ENCODE measurements at regions not wholly inside any gene's neighbourhood (a gene's known extent, or its start where the extent isn't known, plus 50 kb on each side); places are given as distances from the start of the nearest gene placed in this dataset.
"Not testable (repeated sequence)": the region's sequence is repeated elsewhere in the genome, so short reads cannot be mapped to it uniquely, and the experiment has no call there.

DNA sequence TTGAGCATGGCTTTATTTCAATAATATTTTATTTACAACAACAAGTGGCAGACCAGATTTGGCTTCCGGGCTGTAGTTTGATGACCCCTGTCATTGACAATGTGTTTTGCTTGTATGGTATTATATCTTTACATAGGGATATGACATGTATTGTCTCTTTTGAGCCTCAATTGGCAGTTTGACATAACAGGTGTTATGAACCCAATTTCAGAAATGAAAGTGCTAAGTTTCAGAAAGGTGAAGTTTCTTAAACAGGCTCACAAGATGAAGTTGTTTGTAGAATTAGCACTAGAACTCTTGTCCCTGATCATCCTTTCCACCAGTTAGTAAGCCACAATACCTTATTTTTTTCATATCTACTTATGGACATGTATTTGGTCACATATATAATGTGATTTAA lies 303.0 kb upstream of the GRIA1 start:
- no peak for DNase-seq (ENCODE audit: low read depth, low spot score)
- in situ Hi-C loops (cut with HindIII; ENCODE audit: low pct_unique_long_range_greater_than_20kb, low sequenced_read_pairs), result no loop called here

DNA sequence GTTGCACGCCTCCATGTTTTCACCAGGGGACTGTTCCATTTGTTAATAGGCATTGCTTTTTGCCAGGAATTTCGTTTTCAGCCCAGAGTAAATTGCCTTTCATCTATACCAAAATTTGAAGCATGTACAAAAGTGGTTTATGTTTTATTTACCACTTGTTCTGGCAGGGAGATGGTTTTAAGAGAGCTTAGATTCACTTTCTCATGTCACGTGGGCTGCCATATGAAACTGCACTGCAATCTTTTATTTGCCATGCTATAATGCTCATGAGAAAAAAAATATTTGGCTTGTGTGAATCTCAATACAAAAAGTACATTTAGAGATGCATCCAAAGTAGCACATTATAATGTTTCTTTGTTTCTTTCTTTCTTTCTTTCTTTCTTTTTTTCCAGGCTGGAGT lies 284.1 kb upstream of the GRIA1 start:
- DNase-seq (ENCODE audit: low read depth, low spot score), result no peak
- in situ Hi-C loops (cut with HindIII; ENCODE audit: low pct_unique_long_range_greater_than_20kb, low sequenced_read_pairs), result no loop called here

DNA sequence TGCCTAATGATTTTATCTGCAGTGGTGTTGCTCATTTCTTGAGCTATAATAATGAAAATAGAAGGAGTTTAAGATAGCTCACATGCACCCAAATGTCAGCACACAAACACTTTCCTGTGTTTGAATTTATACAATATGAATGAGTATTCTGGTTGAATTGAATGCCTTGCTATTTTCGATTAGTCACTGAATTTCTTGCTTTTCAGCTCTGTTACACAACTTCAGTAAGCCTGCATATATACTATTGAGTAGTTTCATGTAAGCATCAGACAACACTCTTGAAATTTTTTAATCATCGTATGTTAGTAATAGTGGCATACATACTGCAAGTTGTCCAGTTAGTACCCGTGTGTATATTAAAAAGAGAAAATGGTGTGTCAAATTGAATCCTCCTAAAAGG lies 281.5 kb upstream of the GRIA1 start:
- no peak for DNase-seq (ENCODE audit: low read depth, low spot score)
- in situ Hi-C loops (cut with HindIII; ENCODE audit: low pct_unique_long_range_greater_than_20kb, low sequenced_read_pairs), result no loop called here

DNA sequence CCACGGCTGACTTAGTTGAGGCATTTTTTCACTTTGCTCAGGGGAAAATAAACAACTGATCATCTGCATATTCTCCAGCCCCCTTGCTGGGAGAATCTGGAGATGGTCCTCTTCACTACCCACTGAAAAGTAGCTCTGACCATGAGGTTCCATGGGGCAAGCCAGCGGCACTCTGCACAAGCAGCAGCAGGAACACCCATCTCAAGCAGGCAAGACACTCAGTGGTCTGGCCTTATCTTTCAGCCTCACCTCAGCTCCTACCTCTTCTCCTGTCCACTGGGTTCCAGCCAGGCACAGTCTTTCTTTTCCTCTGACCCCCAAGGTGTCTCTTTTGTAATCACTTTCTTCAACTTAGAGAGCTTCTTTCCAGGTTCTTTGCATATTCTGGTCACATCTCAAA lies 280.8 kb upstream of the GRIA1 start:
- no peak for DNase-seq (ENCODE audit: low read depth, low spot score)
- in situ Hi-C loops (cut with HindIII; ENCODE audit: low pct_unique_long_range_greater_than_20kb, low sequenced_read_pairs), result no loop called here

DNA sequence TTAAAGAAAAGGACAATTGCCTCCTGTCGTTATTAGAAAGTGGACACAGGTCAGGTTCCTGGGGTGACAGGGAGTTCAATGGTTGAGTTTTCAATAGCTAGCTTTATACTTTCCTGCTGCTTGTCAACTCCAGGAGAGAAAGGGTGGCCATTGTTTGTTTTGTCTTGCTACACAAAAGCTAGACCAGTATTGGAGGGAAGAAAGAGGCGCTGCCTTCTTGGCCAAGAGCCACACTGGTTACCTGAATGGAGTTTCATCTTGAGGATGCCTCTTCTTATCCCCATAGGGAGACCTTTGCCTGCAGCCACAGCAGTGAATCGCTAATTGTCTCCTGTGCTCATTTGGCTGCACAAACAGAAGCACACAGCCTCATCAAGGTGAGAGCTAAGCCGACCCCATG lies 279.4 kb upstream of the GRIA1 start:
- no peak for DNase-seq (ENCODE audit: low read depth, low spot score)
- in situ Hi-C loops (cut with HindIII; ENCODE audit: low pct_unique_long_range_greater_than_20kb, low sequenced_read_pairs), result no loop called here

DNA sequence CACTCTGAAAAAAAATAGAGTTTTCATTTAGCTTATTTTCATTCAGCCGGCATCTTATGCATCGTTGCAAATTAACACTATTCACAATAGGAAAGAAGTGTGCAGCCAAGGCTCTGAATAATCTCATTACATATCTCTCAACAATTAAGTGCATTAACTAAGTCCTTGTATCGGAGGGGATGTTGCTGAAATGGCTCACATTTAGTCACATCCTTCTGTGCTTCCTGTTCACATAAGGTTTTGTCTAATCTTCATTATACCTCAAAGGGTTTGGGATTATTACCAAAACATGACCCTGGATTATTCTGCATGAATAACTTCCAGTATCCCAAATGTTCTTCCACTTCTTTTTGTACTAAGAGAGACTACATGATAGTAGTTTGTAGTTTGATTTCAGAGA lies 278.0 kb upstream of the GRIA1 start:
- no peak for DNase-seq (ENCODE audit: low read depth, low spot score)
- in situ Hi-C loops (cut with HindIII; ENCODE audit: low pct_unique_long_range_greater_than_20kb, low sequenced_read_pairs), result no loop called here

DNA sequence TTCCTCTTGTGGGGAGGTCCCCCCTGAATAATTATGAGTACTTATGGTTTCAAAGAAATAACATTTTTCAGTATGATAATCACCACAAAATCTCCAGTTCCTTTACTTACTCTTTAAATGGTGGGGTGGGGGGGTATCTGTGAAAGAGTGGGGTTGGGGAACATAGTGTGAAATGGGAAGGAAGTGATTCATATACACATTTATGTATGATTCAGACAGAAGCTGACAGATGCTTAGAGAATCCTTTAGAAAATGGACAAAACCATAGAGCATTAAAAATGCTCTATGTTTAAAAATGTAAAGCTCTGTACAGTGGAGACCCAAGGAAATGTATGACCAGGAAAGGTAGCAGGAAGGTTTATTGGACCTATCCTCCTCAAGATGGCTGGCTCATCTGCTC lies 267.5 kb upstream of the GRIA1 start:
- in situ Hi-C loops (cut with HindIII; ENCODE audit: low pct_unique_long_range_greater_than_20kb, low sequenced_read_pairs), result no loop called here
- DNase-seq (ENCODE audit: low read depth, low spot score), result no peak

DNA sequence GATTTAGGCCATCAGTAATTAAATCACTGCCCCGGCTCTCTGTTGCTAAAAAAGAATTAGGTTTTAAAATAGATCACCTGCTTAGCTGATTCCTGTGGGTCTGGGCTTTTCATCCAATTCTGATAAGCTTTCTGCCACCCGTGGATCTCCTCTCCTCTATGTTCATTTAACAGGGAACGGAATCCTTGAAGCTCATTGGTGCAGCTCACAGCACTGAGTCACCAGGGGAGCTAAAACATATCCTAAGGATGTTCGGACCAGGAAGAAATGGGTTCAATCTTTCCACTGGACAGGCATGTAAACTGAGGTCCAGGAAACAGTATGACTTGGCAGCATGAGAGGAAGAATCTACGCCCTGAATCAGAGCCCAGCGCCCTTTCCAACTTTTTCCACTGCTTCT lies 267.1 kb upstream of the GRIA1 start:
- DNase-seq (ENCODE audit: low read depth, low spot score), result no peak
- in situ Hi-C loops (cut with HindIII; ENCODE audit: low pct_unique_long_range_greater_than_20kb, low sequenced_read_pairs), result no loop called here

DNA sequence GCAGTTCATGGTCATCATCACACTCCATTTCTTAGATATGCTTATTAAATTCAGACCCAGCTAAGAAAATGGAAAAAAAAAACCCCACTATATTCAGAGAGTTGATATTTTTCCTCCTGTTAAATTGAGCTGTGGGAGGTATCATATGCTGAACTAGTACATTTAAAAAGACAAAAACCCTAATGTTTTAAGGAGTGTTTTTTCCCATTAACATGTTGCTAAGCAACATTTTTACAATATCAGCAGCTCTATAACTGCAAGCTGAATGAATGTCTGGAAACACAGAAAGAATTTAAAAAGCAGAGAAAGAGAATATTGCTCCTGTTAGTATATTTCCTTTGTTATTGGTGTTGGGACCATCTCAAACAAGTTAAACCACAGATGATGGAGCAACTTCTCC lies 265.8 kb upstream of the GRIA1 start:
- no peak for DNase-seq (ENCODE audit: low read depth, low spot score)
- in situ Hi-C loops (cut with HindIII; ENCODE audit: low pct_unique_long_range_greater_than_20kb, low sequenced_read_pairs), result no loop called here

DNA sequence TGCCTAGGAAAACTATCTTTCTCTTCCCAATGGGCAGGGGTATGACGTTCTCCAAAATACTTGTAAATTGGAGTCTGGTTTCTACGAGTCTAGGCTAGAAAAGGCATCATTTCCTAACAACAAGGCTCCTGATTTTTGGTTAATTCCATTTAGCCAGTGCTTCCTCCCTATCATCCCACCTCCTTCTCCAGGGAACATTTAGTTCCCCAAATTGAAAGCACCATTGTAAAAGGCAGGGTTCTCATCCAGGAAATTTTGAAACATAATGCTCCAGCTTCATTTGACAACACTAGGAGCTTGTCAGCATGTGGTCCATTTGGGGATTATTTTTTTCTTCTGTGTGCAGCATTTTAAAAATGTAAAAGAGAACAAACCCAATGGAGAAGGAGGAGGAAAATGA lies 256.5 kb upstream of the GRIA1 start:
- DNase-seq (ENCODE audit: low read depth, low spot score), result no peak
- in situ Hi-C loops (cut with HindIII; ENCODE audit: low pct_unique_long_range_greater_than_20kb, low sequenced_read_pairs), result no loop called here

DNA sequence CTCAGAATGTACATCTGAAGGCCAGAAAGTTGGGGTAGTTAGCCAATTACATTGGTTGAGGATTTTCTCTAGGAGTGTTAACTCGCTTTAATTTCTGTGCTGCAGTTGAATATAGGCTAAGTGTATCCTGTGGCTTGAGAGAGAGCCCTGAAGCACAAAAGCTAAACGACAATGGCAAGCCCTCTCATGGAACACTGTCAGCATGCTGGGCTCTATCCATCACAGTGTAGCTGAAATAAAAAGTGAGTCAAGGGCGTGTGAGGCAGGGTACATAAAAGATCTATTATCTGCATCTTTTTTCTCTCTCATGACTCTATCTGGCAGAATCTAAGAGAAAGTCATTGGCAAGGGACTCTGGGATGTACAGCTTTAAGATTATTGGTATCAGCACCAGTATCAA lies 254.2 kb upstream of the GRIA1 start:
- in situ Hi-C loops (cut with HindIII; ENCODE audit: low pct_unique_long_range_greater_than_20kb, low sequenced_read_pairs), result no loop called here
- no peak for DNase-seq (ENCODE audit: low read depth, low spot score)

DNA sequence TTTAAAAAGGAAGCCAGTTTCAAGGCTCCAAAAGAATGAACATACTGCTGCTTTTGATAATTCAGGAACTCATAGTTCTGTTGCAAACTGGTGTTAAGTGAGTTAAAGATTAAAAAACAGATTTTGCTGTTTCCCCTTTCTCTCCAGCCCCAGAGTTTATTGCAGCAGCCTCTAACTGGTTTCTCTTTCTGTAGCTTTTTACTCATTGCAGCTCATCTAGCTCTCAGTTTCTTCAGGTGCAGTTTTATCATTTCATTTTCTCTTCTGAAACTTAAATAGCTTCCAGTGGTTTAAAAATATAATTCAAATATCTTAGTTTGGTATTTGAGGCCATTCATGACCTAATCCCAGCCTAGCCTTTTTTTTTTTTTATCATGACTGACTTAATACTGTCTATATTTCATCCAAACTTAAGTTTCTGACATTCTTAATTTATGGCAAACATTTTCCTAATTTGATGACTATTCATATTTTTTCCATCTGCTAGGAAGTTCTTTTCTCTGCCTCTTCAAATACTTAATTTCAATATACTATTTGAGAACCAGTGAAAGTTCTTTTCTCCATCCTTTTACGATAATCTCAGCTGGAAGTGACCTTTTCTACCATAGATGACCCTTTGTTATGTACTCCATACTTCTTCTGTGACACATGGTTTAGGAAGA lies 252.7 kb upstream of the GRIA1 start:
- DNase-seq (ENCODE audit: low read depth, low spot score), result no peak
- in situ Hi-C loops (cut with HindIII; ENCODE audit: low pct_unique_long_range_greater_than_20kb, low sequenced_read_pairs), result no loop called here

DNA sequence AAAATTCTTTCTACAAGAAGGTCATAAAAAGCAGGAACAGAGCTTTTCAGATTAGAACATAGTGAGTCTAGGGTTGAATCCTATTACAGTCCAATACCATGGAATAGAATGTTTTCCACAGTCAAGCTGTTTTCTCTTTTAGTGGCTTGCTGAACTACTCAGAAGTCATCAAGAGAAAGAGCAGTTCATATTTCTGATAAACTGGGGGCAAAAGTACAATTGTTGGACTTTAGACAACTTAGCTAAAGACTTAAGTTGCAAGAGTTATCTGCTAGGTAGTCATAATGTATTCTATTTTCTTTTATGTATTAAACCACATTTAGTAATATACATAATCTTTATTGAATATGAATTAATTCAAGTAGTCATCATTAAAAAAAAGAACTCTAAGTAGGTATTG lies 233.1 kb upstream of the GRIA1 start:
- no peak for DNase-seq (ENCODE audit: low read depth, low spot score)
- in situ Hi-C loops (cut with HindIII; ENCODE audit: low pct_unique_long_range_greater_than_20kb, low sequenced_read_pairs), result no loop called here

DNA sequence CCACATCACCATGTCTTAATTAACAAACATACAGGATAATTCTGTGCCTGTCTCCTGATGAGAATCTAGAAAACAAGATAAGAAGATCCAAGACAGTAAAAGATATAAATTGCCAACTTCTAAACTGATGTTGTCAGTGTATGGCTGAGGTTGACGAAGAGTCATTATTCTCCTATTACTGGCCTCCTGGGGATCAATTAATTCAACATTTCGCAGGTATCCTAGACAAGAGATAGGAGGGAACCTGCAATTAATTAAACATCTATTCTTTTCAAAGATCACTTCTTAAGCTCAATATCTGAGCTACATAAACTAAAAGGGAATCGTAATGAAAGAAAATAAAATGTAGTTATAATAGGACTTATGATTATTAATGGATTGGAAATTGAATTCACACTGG lies 232.0 kb upstream of the GRIA1 start:
- DNase-seq (ENCODE audit: low read depth, low spot score), result no peak
- in situ Hi-C loops (cut with HindIII; ENCODE audit: low pct_unique_long_range_greater_than_20kb, low sequenced_read_pairs), result no loop called here

DNA sequence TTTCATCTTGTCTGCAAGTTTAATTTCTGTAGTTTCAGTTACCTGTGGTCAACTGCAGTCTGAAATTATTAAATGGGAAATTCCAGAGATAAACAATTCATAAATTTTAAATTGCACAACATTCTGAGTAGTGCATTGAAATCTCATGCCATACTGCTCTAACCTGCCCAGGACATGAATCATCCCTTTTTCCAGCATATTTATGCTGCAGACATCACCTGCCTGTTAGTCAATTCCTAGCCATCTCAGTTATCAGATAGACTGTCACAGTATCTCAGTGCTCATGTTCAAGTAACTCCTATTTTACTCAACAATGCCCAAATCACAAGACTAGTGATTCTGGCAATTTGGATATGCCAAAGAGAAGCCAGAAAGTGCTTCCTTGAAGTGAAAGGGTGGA lies 223.0 kb upstream of the GRIA1 start:
- in situ Hi-C loops (cut with HindIII; ENCODE audit: low pct_unique_long_range_greater_than_20kb, low sequenced_read_pairs), result no loop called here
- no peak for DNase-seq (ENCODE audit: low read depth, low spot score)

DNA sequence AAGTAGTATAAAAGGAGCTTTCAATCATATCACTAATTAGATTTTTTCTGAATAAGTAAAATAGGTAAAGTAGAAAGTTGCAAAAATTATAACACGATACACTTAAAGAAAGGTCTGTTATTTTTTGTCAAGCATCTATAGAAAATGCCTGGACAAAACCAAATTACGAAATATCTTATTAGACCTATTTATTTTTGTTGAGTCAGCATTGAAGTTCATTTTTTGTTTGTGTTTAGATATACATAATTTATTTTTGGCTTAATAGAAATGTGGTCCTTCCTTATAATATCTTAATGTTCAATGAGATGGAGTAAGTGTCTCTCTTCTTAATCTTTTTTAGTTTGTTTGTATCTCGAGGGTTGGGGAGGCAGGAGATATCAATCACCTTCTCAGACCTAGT lies 214.8 kb upstream of the GRIA1 start:
- in situ Hi-C loops (cut with HindIII; ENCODE audit: low pct_unique_long_range_greater_than_20kb, low sequenced_read_pairs), result no loop called here

DNA sequence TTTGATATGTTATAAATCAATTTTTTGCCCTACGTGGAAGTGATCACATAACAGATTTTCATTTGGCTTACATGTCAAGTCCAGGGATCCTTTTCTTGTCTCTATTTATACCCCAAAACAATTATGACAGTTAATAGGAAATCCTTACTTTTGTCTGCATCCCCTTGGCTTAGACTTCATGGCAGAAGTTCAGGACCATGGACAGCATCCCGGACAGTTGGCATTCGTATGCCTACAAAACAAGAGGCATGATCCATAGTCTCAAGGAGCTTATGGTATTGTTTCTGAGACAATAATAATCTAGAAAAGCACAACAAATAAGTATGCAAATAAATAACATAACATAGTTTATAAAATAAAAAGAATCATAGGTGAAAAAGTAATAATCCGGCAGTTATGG lies 214.3 kb upstream of the GRIA1 start:
- DNase-seq (ENCODE audit: low read depth, low spot score), result no peak
- in situ Hi-C loops (cut with HindIII; ENCODE audit: low pct_unique_long_range_greater_than_20kb, low sequenced_read_pairs), result no loop called here

More for the DNA sequence above, 214.8 kb upstream of the GRIA1 start:
- DNase-seq (ENCODE audit: low read depth, low spot score), result no peak

DNA sequence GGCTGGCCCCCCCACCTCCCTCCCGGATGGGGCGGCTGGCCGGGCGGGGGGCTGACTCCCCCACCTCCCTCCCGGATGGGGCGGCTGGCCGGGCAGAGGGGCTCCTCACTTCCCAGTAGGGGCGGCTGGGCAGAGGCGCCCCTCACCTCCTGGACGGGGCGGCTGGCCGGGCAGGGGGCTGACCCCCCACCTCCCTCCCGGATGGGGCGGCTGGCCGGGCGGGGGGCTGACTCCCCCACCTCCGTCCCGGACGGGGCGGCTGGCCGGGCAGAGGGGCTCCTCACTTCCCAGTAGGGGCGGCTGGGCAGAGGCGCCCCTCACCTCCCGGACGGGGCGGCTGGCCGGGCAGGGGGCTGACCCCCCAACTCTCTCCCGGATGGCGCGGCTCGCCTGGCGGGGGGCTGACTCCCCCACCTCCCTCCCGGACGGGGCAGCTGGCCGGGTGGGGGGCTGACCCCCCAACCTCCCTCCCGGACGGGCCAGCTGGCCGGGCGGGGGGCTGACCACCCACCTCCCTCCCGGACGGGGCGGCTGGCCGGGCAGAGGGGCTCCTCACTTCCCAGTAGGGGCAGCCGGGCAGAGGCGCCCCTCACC lies 194.1 kb upstream of the GRIA1 start:
- in situ Hi-C loops (cut with HindIII; ENCODE audit: low pct_unique_long_range_greater_than_20kb, low sequenced_read_pairs); DNase-seq (ENCODE audit: low read depth, low spot score): not testable (repeated sequence)

DNA sequence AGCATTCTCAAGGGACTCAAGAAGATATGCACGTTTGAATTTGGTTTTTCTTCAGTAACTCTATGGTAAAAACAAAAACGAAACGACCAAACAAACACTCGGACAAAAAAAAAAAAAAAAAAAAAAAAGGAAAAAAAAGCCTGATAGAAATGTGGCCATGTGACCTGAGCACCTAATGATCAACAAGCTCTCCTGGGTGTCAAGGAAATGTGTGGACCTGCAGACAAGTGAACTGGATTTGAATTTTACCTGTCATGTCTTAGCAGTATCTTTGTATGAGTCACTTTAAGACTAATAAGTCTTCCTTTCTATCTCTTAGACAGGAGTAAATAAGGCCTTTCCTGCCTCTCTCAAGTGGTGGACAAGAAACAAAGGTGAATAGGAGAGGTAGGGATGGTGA lies 190.6 kb upstream of the GRIA1 start:
- in situ Hi-C loops (cut with HindIII; ENCODE audit: low pct_unique_long_range_greater_than_20kb, low sequenced_read_pairs), result no loop called here
- no peak for DNase-seq (ENCODE audit: low read depth, low spot score)

DNA sequence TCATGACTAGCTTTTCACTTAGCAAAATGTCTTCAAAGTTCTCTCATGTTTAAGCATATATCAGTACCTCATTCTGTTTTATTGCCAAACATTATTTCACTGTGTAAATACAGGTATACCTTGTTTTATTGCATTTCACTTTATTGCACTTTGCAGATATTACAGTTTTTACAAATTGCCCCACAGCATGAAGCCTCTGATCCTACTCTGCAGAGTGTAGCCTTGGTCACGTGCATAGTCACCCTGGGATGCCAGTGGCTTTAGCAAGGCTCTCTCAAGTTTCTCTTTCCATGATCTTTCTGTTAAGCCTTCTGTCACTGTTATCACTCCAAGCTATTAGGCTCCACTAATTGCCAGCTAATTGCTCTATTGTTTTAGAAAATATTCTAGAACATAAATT lies 182.2 kb upstream of the GRIA1 start:
- in situ Hi-C loops (cut with HindIII; ENCODE audit: low pct_unique_long_range_greater_than_20kb, low sequenced_read_pairs), result no loop called here
- no peak for DNase-seq (ENCODE audit: low read depth, low spot score)
